Dedifferentiated amniotic fluid mesenchymal stem cell (primary cell): ENCODE measurements at regions not wholly inside any gene's neighbourhood (a gene's known extent, or its start where the extent isn't known, plus 50 kb on each side); places are given as distances from the start of the nearest gene placed in this dataset.

Experiments
- DNase-seq: peaks from one replicate; pipeline ENCODE4 v3.0.0-alpha.2; 2016; ENCODE audit errors: extremely low spot score

DNA sequence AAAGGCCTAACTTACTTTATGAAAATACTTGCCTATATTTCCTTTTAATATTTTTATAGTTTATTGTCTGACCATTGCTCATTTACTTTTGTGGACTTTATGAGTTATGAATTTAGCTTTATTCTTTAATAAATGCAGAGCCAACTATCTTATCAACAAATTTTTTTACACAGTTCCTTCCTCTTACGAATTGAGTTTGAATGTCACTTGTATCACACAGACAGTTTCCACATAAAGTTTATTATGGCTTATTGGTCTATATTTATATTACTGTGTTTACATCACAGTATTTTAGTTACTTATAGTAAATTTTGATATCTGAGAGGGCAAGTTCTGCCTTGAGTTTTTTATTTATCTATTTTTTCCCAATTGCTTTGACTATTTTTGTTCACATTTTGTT lies 450.6 kb downstream of the C4orf33 start:
- DNase-seq = no peak

DNA sequence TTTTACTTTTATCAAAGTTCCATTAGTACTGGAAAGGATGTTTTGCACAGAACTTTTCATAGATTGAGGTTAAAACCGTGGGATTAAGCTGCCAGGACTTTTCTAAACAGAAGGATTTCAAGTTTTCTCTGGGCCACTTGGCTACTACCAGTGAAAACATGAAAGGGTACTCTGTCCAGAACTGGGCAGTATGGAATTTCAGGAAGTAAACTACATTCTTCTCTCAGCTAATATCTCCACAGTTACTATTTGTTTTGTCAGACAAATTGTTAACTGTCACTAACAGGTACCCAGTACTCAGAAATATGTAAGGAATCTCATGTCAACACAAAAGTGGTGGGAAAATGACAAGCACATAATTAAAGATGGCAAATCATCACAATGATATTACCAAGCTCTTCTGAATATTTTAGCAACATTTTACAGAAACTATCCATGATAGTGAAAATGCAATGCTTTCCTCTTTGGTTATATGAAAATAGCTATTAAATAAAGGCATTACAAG lies 454.4 kb downstream of the C4orf33 start:
- DNase-seq = no peak

DNA sequence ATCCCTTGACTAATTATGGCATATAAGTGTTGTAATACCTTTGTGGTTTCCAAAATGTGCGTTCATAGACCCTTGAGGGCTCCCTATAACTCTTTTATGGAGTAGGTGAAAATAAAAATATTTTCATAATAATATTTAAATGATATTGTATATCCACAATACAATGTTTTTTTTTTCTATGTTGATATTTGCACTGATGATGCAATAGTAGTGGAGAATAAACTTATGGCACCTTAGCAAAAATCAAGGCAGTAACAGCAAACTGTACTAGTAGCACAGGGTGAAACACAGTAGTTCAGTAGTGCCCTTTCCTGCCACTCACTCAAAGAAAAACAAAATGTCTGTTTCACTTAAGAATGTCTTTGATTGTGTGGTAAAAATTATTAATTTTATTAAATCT lies 465.3 kb downstream of the C4orf33 start:
- no peak for DNase-seq

DNA sequence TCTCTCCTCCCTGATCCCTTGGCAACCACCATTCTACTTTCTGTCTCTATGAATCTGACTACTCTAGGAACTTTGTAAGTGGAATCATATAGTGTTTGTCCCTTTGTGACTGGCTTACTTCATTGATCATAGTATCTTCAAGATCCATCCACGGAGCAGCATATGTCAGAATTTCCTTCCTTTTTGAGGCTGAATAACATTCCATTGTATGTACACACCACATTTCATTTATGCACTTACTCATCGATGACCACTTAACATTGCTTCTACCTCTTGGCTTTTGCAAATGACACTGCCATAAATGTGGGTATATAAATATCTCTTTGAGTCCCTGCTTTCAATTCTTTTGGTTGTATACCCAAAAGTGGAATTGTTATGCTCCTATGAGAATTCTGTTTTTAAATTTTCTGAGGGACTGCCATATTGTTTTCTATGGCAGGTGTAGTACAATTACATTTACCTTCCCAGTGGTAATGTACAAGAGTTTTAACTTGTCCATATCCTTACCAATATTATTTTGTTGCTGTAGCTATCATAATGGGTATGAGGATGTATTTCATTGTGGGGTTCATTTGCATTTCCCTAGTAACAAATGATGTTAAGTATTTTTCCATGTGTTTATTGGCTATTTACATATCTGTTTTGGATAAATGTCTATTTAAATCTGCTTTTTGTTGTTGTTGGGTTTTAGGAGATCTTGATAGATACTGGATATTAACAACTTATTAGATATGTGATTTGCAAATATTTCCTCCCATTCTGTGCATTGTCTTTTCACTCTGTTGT lies 466.1 kb downstream of the C4orf33 start:
- DNase-seq = no peak

DNA sequence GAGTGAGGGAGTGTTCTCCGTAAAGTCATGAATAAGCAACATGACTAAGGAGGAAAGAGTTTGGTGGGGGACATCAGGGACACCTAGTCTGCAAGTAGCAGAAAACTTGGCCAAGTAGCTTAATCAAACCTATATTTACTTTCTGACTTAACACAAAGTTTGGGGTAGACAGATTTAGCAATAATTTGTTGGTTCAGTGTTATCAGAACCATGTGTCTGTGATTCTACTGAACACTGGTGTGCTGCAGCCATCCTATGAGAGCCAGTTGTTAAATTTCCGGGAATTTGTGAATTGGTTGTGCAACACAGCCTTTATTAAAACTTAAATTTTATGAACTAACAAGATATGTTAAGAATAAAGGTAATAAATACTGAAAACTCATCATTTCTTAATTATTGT lies 469.3 kb downstream of the C4orf33 start:
- no peak for DNase-seq

DNA sequence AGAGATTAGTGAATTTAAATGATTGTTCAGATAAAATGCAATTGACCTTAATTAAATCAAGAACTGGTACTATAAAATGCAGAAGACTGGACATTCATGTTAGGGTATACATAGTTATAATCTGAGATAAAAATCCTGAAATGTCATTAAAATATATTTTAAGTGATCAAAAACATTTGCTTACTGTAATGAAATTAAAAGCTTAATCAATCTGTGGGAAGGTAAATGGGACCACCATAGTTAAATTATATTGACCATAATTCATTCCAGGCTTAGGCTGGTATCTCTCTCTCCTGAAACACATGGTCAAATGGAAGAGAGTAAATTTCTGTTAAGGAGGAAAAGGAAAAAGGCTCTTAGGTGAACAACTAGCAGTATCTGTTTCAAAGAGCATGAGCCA lies 474.4 kb downstream of the C4orf33 start:
- DNase-seq = no peak

DNA sequence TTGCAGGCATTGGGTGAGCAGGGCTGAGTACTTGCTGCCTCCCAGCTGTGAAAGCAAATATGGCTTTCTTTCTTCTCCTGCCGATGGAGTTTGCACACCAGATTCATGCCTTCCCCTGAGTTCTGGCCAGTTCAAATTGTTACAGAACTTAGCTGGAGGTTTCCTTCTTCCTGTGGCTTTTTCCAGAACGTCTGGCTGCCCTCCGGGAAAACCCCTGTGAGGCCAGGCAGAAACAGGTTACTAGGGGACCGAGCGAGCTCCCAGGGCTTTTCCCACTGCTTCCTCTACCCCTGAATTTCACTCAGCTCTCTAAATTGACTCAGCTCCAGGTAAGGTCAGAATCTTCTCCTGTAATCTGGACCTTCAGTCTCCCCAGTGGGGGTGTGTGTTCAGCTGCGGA lies 482.4 kb downstream of the C4orf33 start:
- no peak for DNase-seq

DNA sequence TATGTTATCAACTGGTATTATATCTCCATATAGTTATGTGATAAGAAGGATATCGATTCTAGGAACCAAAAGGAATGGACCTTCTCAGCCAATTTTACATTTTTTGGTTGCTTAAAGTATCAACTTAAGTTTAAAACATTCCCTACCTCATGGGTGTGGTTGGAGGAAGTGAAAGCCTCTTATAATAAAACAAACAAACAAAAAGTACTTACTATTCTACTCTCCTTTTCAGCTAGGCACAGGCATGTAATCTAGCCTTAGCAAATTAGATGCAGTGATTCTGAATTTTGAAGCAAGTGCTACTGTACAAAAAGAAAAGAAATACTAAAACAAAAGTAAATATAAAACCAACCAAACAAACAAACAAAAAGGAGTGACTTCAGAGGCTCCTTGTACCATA lies 485.4 kb downstream of the C4orf33 start:
- no peak for DNase-seq

DNA sequence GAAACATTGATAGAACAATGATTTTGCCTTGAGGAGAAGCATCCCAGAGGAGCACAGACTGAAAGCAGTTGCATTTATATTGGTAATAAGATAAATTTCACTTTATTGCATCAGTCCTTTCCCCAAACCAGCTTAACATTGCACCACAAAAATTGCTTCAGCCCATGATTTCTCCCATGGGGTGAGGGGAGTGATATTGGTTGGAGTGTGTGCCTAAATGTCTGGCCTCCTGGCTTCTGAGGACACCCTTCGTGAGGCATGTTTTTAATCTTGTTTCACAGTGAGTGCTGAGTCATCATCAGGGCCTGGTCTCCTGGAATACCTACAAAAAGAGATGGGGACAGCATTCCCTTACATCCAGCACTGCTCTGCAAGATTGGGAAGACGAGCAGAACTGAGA lies 487.9 kb downstream of the C4orf33 start:
- DNase-seq = peak; percentile 55

DNA sequence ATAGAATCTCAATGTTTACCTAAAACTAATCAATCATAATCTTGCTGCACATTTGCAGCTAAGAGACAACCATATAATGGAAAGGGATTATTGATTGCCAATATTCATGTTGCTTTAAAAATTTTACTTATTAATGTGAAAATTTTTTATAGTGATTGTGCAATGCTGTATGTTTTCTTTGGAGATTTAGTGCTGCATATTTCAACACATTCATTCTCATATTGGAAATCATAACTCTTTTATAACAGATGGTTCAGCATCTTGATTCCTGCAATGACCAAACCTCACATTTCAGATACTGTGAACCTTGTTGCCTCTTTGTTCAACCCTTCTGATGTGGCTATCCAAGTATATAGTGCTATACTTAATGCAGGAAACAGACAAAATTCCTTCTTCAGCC lies 502.6 kb downstream of the C4orf33 start:
- no peak for DNase-seq

DNA sequence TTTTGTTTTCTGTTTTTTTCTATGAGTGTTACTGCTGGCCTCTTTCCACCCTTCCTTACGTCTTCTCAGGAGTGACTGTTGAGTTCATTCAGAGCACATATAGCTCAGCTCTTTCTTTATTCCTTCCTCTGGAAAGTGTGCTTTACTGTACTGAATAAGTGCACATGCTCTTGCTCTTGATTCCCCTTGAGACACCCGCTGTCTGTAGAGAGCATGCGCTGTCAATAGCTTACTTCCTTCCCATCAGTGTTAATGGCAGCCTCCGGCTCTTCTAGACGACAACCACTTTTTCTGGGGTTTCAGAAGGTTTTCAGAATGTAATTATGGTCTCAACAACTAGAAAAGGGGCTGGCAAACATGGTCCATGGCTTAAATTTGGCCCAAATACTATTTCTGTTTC lies 504.9 kb downstream of the C4orf33 start:
- DNase-seq = no peak

DNA sequence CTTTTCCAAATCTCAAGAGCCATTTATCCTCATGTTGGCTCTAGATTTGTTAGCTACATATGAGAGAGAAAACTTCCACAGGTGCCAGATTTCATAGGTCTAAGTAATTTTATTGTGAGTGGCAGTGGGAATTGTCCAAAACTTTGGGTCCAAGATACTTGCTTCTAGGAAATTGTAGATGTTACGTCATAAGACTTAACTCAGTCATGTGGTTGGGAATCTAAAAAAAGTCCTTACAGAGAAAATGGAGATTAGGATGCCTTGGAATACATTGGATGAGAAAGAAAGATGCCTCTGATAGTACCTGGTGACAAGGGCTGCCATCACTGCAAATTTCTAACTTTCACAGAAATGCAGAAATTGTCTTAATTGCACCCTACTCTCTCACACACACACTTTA lies 506.5 kb downstream of the C4orf33 start:
- DNase-seq = no peak

DNA sequence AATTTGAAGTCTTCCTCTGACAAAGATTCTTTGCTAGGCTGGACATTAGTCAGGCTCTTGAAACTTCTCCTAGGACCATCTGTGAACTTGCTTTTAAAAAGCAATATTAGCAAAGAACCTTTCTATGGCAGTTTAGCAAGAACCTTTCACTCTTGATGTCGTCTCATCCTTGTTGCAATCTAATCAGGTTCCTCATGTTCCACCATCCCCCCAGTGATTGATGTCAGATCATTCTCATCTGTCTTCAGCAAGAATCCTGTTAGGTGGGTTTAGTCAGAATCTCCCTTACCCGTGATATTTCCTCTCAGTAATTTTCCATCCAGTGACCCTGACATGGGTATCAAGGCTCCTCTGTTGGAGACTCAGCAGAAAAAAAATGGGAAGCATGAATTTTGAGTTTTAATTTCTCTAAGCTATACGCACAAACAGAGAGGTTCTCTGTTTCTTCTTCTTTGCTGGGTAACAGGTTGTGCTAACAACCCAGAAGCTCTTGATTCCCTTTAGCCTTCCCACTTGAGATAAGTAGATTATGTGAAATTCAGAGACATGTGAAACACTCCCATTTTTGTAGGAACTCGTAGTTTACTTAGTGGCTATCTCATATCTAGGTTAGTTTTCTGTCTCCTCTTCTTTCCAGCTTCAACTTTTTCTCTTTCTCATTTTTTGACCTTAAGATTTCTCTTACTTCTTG lies 507.4 kb downstream of the C4orf33 start:
- DNase-seq = no peak

DNA sequence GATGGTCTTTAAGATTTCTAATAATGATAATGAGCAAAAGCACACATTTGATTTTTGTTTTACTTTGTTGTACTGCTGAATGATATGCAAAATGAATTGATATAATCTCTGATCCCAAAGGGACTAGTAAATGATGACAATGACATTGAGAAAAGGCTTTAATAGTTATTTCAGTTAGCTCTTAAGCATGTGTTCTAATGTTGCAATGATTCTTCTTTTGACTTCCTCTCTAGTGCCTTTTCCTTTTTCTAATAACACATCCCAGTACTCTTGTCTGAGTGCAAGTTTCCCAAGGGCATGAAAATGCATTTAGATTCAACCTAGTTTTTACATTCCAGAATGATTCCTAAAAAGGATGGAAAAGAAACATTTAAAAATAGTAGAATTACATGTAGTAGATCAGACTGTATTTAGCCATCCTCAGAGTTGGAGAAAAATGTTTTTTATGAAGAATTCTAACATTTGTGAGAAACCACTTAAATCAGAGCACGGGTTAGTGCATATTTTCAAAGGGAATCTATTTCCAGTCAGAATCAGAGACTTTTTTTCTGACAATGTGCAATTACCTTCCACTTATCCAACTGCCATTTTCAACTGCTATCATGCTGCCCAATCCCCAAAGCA lies 508.8 kb downstream of the C4orf33 start:
- DNase-seq = no peak

DNA sequence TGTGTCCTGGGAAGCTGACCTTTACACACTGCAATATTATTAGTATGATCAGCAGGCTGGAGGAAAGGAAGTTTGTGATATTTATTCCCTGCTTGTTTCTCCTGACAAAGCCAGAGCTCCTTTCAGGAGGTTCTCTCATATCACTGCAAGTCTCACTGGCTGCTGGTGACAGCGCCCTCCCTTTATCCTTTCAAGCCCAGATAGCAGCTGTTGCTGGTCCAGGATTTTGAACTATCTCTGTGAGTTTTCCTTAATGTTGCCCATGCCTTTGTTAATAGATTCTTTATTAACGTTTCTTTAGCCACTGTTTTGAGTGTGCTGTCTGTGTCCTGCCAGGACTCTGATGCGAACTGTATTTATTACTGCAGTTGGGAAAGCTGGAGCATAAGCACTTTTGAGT lies 518.7 kb downstream of the C4orf33 start:
- no peak for DNase-seq

DNA sequence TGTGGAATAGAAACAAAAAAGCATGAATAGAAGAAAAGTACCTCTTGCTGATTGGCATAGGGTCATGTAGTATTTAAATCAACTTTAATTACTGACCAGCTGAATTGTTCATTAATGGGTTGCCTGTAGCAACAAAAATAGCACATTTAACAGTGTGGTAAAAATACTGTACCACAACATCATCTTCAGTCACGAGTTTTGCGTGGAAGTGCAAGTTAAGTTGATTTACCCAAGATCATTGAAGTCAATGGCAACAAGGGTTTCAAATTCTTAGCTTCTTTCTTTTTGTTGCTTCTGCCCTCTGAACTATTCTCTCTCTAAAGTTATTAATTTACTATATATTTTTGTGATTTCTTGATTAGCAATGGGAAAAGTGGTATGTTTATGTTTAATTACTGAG lies 526.6 kb downstream of the C4orf33 start:
- DNase-seq = no peak

DNA sequence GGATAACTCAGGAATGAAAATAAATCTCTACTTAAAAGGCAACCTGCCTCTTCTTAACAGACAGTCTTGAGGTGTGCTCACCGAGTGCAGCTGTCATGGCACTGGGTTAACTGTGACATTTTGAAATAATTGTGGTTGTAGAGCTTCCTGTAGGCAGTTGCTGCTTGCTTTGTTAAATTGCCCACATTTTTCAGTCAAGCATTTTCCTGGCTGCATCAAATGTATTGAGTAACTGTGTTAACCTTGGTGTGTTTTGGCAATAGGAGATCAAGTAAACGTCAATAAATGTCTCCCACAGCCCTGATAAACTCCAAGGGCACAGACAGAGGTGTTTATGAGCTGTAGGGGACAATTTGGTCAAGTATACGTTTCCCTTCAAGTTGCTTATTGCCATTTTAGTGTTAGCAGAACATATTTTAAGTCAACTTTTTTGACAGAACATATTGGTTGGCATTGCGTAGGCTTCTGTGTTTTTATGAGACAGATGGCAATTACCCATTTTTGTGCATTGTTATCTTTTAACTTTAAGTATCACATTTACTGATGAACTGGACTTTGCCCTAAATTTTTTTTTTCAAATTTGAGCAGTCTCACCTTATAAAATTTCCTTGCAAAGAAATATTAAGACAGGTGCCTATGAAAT lies 527.4 kb downstream of the C4orf33 start:
- DNase-seq = no peak

DNA sequence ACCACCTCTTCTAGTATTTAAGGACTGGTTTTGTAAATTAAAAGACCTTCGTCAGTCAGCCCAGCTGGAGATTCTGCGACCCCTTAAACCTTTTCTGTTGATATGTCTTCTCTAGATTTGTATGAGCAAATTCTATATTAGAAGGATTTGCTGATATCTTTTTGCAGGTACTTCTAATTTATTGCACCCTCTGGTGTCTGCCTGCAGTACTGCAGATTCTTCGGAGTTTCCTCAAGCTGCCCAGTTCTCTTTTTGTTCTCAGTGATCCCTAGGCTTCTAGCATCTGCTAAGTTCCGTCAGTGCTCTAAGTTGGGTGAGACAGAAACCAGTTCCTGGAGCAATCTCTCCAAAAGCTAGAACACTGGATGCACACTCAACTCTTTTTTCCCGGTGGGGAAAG lies 545.2 kb downstream of the C4orf33 start:
- peak; percentile 51 for DNase-seq

DNA sequence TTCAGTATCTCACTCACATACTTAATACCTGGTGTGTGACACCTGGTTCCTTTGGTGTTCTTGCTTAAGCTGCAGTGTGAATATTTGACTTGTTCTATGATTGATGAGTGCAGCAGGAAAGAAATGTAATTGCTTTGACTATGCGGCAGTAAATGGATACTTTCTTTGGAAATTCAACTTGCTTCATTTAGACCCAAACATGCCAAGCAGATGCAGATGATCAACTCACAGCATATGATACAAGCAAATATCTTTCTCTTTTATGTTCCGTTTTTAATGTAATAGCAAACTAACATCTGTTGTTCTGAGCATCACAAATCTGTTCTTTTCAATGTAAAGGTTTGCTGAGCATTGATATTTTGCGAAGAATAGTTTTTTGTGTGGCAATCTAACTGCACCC lies 549.5 kb downstream of the C4orf33 start:
- no peak for DNase-seq

DNA sequence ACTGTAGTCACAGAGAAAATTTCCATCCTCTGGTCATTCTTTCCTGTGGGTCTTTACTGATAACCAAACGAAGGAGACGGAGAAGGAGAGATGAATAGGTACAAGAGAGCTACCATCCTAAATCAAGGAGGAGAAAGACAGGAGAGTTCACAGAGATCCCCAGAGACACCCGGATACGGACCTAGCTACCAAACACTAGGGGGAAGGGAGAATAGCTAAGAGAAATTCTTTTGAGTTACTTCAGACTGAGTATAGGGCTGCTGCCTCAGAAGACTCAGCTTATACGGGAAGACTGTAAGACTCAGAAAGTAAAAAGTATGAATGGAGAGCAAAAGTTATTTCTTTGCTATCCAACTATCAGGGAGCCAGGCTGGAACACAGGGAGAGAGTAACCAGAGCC lies 572.1 kb downstream of the C4orf33 start:
- no peak for DNase-seq

DNA sequence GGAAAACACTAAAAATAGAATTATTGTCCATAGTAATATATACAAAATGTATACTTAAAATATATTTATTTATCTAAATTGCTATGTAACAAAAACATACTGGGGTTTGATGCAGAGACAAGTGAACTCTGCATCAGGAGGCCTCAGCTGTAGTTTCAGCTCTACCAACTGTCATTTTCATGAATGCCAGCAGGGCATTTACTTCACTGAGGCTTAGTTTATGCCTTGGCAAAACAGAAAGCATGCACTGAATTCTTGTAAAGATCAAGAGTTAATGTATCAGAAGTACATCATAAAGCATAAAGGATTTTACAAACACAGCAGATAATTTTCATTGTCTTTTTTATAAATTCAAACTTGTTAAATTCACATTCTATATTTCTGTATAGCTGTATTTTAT lies 577.0 kb downstream of the C4orf33 start:
- DNase-seq = no peak

DNA sequence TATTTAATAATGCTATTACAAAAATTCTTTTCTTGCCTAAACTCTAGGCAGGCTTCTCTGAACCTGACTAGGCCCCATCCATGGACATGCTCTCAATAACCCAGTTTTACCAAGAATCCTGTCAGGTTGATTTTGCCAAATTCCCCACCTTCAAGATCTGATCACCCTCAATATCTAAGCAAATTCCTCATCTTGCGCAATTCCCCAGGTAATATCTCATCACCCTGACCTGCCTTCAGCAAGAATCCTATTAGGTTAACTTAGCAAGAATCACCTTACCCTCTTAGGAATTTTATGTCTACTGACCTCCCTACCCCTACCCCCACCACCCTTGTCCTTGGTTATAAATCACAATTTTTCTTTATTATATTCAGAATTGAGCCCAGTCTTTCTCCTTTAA lies 579.1 kb downstream of the C4orf33 start:
- DNase-seq = no peak

DNA sequence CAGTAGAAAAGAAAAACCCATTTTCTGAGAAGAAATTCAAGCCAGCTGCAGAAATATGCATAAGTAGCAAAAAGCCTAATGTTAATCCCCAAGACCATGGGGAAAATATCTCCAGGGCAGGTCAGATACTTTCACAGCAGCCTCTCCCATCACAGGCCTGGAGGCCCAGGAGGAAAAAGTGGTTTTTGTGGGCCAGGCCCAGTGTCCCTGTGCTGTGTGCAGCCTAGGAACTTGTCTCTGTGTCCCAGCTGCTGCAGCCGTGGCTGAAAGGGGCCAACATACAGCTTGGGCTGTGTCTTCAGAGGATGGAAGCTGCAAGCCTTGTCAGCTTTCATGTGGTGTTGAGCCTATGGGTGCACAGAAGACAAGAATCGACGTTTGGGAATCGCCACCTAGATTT lies 581.0 kb downstream of the C4orf33 start:
- DNase-seq = no peak
